ENCODE measurements at regions not wholly inside any gene's neighbourhood (a gene's known extent, or its start where the extent isn't known, plus 50 kb on each side); places are given as distances from the start of the nearest gene placed in this dataset.

GRCh38 chr12:60977966-60978365 is 1282.2 kb upstream of the USP15 start:
- DNase-seq (ENCODE audit: low spot score), result no peak

GRCh38 chr12:60980558-60980957 is 1279.6 kb upstream of the USP15 start:
- H3K9me2 ChIP-seq (replicated peaks; ENCODE audit: insufficient read depth), result no peaks in the 10 kb centered on the region
- H3K27me3 ChIP-seq, result no peaks in the 10 kb centered on the region
- H3K79me2 ChIP-seq, result no peaks in the 10 kb centered on the region
- no peaks in the 10 kb centered on the region for H3K36me3 ChIP-seq (replicated peaks; ENCODE audit: insufficient read depth, low read depth)
- no peak overlapping the region for H3K27ac ChIP-seq
- no peak for DNase-seq (ENCODE audit: low spot score)
- H3K4me1 ChIP-seq (ENCODE audit: insufficient read depth), result no peaks in the 10 kb centered on the region
- TF ChIP-seq EZH2 (IDR thresholded peaks at IDR 0.05; ENCODE audit: borderline replicate concordance), result no peak
- no peak for TF ChIP-seq EZH2phosphoT487 (IDR thresholded peaks at IDR 0.05; ENCODE audit: low read depth, severe bottlenecking, unreplicated experiment)
- TF ChIP-seq CTCF (IDR thresholded peaks at IDR 0.05; ENCODE audit: poor library complexity), result no peak
- no peak overlapping the region for H3K4me3 ChIP-seq
- no peak overlapping the region for H2AFZ ChIP-seq
- no peak overlapping the region for H3K4me2 ChIP-seq
- WGBS (ENCODE audit: low lambda C conversion rate, missing lambda C conversion rate), result 53% methylated on average over 1 of the region's 1 CpG
- no peaks in the 10 kb centered on the region for H3K9me3 ChIP-seq (ENCODE audit: low read depth)
- H4K20me1 ChIP-seq (ENCODE audit: insufficient read depth, poor library complexity, severe bottlenecking), result no peaks in the 10 kb centered on the region

More at GRCh38 chr12:60977966-60978365, 1282.2 kb upstream of the USP15 start:
- H3K27me3 ChIP-seq, result no peaks in the 10 kb centered on the region
- no peak overlapping the region for H3K4me2 ChIP-seq
- no peaks in the 10 kb centered on the region for H3K4me1 ChIP-seq (ENCODE audit: insufficient read depth)
- H3K9me2 ChIP-seq (replicated peaks; ENCODE audit: insufficient read depth), result no peaks in the 10 kb centered on the region
- no peaks in the 10 kb centered on the region for H3K79me2 ChIP-seq
- 32% methylated on average over 3 of the region's 3 CpGs for WGBS (ENCODE audit: low lambda C conversion rate, missing lambda C conversion rate)
- no peak overlapping the region for H3K27ac ChIP-seq
- TF ChIP-seq EZH2 (IDR thresholded peaks at IDR 0.05; ENCODE audit: borderline replicate concordance), result no peak
- TF ChIP-seq CTCF (IDR thresholded peaks at IDR 0.05; ENCODE audit: poor library complexity), result peak; percentile 16
- H3K36me3 ChIP-seq (replicated peaks; ENCODE audit: insufficient read depth, low read depth), result no peaks in the 10 kb centered on the region
- no peaks in the 10 kb centered on the region for H4K20me1 ChIP-seq (ENCODE audit: insufficient read depth, poor library complexity, severe bottlenecking)
- no peak overlapping the region for H2AFZ ChIP-seq
- no peaks in the 10 kb centered on the region for H3K9me3 ChIP-seq (ENCODE audit: low read depth)
- no peak overlapping the region for H3K4me3 ChIP-seq

- H3K4me2 ChIP-seq, result no peak overlapping the region
- no peak overlapping the region for H3K27ac ChIP-seq
- H2AFZ ChIP-seq, result no peak overlapping the region
- WGBS (ENCODE audit: low lambda C conversion rate, missing lambda C conversion rate), result 47% methylated on average over 2 of the region's 2 CpGs
- H3K4me3 ChIP-seq, result no peak overlapping the region
- H3K9me2 ChIP-seq (replicated peaks; ENCODE audit: insufficient read depth), result no peaks in the 10 kb centered on the region
- no peaks in the 10 kb centered on the region for H3K36me3 ChIP-seq (replicated peaks; ENCODE audit: insufficient read depth, low read depth)
- H3K79me2 ChIP-seq, result no peaks in the 10 kb centered on the region
- H4K20me1 ChIP-seq (ENCODE audit: insufficient read depth, poor library complexity, severe bottlenecking), result no peaks in the 10 kb centered on the region
- H3K27me3 ChIP-seq, result no peaks in the 10 kb centered on the region
- no peaks in the 10 kb centered on the region for H3K9me3 ChIP-seq (ENCODE audit: low read depth)
- DNase-seq (ENCODE audit: low spot score), result no peak
- H3K4me1 ChIP-seq (ENCODE audit: insufficient read depth), result no peaks in the 10 kb centered on the region
- TF ChIP-seq EZH2phosphoT487 (IDR thresholded peaks at IDR 0.05; ENCODE audit: low read depth, severe bottlenecking, unreplicated experiment) (no peak), EZH2 (IDR thresholded peaks at IDR 0.05; ENCODE audit: borderline replicate concordance) (no peak), CTCF (IDR thresholded peaks at IDR 0.05; ENCODE audit: poor library complexity) (no peak)
Measured at GRCh38 chr12:60981473-60981872, 1278.7 kb upstream of the USP15 start.

GRCh38 chr12:60992087-60992486 is 1268.1 kb upstream of the USP15 start:
- no peaks in the 10 kb centered on the region for H3K27me3 ChIP-seq
- no peaks in the 10 kb centered on the region for H3K9me2 ChIP-seq (replicated peaks; ENCODE audit: insufficient read depth)
- no peak for TF ChIP-seq EZH2 (IDR thresholded peaks at IDR 0.05; ENCODE audit: borderline replicate concordance)
- no peak for TF ChIP-seq CTCF (IDR thresholded peaks at IDR 0.05; ENCODE audit: poor library complexity)
- TF ChIP-seq EZH2phosphoT487 (IDR thresholded peaks at IDR 0.05; ENCODE audit: low read depth, severe bottlenecking, unreplicated experiment), result no peak
- no peak overlapping the region for H3K4me2 ChIP-seq
- no peaks in the 10 kb centered on the region for H3K4me1 ChIP-seq (ENCODE audit: insufficient read depth)
- no peaks in the 10 kb centered on the region for H3K79me2 ChIP-seq
- H3K27ac ChIP-seq, result no peak overlapping the region
- DNase-seq (ENCODE audit: low spot score), result no peak
- no peak overlapping the region for H2AFZ ChIP-seq
- H3K4me3 ChIP-seq, result no peak overlapping the region
- 92% methylated on average over 2 of the region's 2 CpGs for WGBS (ENCODE audit: low lambda C conversion rate, missing lambda C conversion rate)
- no peaks in the 10 kb centered on the region for H3K36me3 ChIP-seq (replicated peaks; ENCODE audit: insufficient read depth, low read depth)
- H3K9me3 ChIP-seq (ENCODE audit: low read depth), result no peaks in the 10 kb centered on the region
- H4K20me1 ChIP-seq (ENCODE audit: insufficient read depth, poor library complexity, severe bottlenecking), result no peaks in the 10 kb centered on the region

Data from hepatocyte (in vitro differentiated cells).